H1 (cell line): ENCODE measurements at regions not wholly inside any gene's neighbourhood (a gene's known extent, or its start where the extent isn't known, plus 50 kb on each side); places are given as distances from the start of the nearest gene placed in this dataset.

Experiments used
- CTCF ChIA-PET: fragments of 300-600 bp; sonication (Branson Sonifier 250); formaldehyde crosslinking; loops from one replicate; lab custom pipeline; 2021; ENCODE audit not compliant: partially characterized antibody; lab: Charles Lee
- POLR2A ChIA-PET: fragments of 300-600 bp; sonication (Branson Sonifier 250); formaldehyde crosslinking; loops from one replicate; lab custom pipeline; 2021; ENCODE audit warnings: inconsistent platforms; ENCODE audit not compliant: partially characterized antibody; lab: Charles Lee
- DNase-seq, 2 experiments: peaks; one replicate each; pipeline versions ENCODE4 v3.0.0 to v3.0.0-alpha.2; 2010 to 2022; ENCODE audit warnings: low spot score in 2 of 2, low read depth in 1 of 2, mixed read lengths in 1 of 2
- FAIRE-seq: peaks from 2 replicates; lab custom pipeline; 2011; peaks lifted over from hg19 to GRCh38; lab: Jason Lieb, UNC
- H2AFZ ChIP-seq: 2 replicates; pipeline ENCODE4 v1.8.1; 2012; ENCODE audit warnings: low read length, inconsistent platforms
- H2AK5ac ChIP-seq: 2 replicates; pipeline ENCODE4 v1.6.1; 2013; ENCODE audit warnings: low read depth, low read length
- H2BK120ac ChIP-seq: replicated peaks from 2 replicates; pipeline ENCODE3; 2013; ENCODE audit warnings: low read depth, low read length, inconsistent platforms
- H2BK12ac ChIP-seq: 2 replicates; pipeline ENCODE4 v1.6.1; 2013; ENCODE audit warnings: low read depth, low read length
- H2BK15ac ChIP-seq: 2 replicates; pipeline ENCODE4 v1.6.1; 2013; ENCODE audit warnings: low read length
- H2BK20ac ChIP-seq: 2 replicates; pipeline ENCODE4 v1.6.1; 2013; ENCODE audit warnings: low read length
- H2BK5ac ChIP-seq: 2 replicates; pipeline ENCODE4 v1.6.1; 2013; ENCODE audit warnings: low read depth, low read length
- H3K14ac ChIP-seq: 2 replicates; pipeline ENCODE4 v1.6.1; 2013; ENCODE audit warnings: inconsistent platforms; ENCODE audit not compliant: insufficient read length
- H3K18ac ChIP-seq: 2 replicates; pipeline ENCODE4 v1.6.1; 2013; ENCODE audit warnings: low read length; ENCODE audit errors: extremely low read depth
- H3K23ac ChIP-seq: 2 replicates; pipeline ENCODE4 v1.6.1; 2013; ENCODE audit warnings: inconsistent platforms; ENCODE audit not compliant: insufficient read length
- H3K23me2 ChIP-seq: 2 replicates; pipeline ENCODE4 v1.6.1; 2013; ENCODE audit warnings: low read depth, low read length
- H3K27ac ChIP-seq: 2 replicates; pipeline ENCODE4 v1.6.1; 2011; ENCODE audit warnings: low read depth, low read length, inconsistent platforms
- H3K27me3 ChIP-seq, 4 experiments: replicated peaks in 1 of 4; 1 replicate in 1 of 4; 2 replicates in 3 of 4; pipeline versions ENCODE4 v1.6.1 to v1.8.1; 2011 to 2013; ENCODE audit warnings: low read length in 3 of 4, mild to moderate bottlenecking in 3 of 4, inconsistent platforms in 2 of 4, mixed read lengths in 2 of 4, moderate library complexity in 1 of 4; ENCODE audit not compliant: control insufficient read depth in 3 of 4, insufficient read depth in 3 of 4; ENCODE audit errors: extremely low read depth in 1 of 4
- H3K36me3 ChIP-seq, 4 experiments: 2 replicates each; pipeline versions ENCODE4 v1.6.1 to v1.8.1; 2011 to 2013; ENCODE audit warnings: mild to moderate bottlenecking in 4 of 4, low read length in 3 of 4, moderate library complexity in 2 of 4, control low read depth in 1 of 4, inconsistent platforms in 1 of 4; ENCODE audit not compliant: insufficient read depth in 4 of 4, control insufficient read depth in 2 of 4
- H3K4ac ChIP-seq: replicated peaks from 2 replicates; pipeline ENCODE3; 2013; ENCODE audit warnings: low read length, low read depth, mixed read lengths, inconsistent platforms; ENCODE audit not compliant: insufficient read length
- H3K4me1 ChIP-seq, 4 experiments: replicated peaks in 1 of 4; 1 replicate in 1 of 4; 2 replicates in 3 of 4; pipeline versions ENCODE4 v1.6.1 to v1.8.1; 2011 to 2013; ENCODE audit warnings: low read length in 3 of 4, inconsistent platforms in 2 of 4, mixed read lengths in 1 of 4; ENCODE audit not compliant: insufficient read depth in 4 of 4, control insufficient read depth in 3 of 4
- H3K4me2 ChIP-seq, 2 experiments: 2 replicates each; pipeline versions ENCODE4 v1.6.1 to v1.8.1; 2011 to 2013; ENCODE audit warnings: low read depth in 2 of 2, low read length in 2 of 2, control low read depth in 1 of 2, inconsistent platforms in 1 of 2, mild to moderate bottlenecking in 1 of 2; ENCODE audit not compliant: insufficient read depth in 1 of 2
- H3K4me3 ChIP-seq, 4 experiments: fragments of 200-600, 300-600 bp in 1 of 4; sonication (generic), shearing (Covaris generic), sonication (Bioruptor Twin) in 1 of 4; 2 replicates each; pipeline versions ENCODE4 v1.5.1 to v1.8.1; 2011 to 2016; ENCODE audit warnings: low read length in 4 of 4, low read depth in 3 of 4, control low read depth in 2 of 4, inconsistent platforms in 2 of 4, mild to moderate bottlenecking in 2 of 4, mixed read lengths in 1 of 4, moderate library complexity in 1 of 4; ENCODE audit not compliant: insufficient read depth in 2 of 4; ENCODE audit errors: extremely low read depth in 1 of 4
- H3K56ac ChIP-seq: replicated peaks from 2 replicates; pipeline ENCODE3; 2013; ENCODE audit warnings: low read depth, mild to moderate bottlenecking, mixed read lengths, low read length, inconsistent platforms; ENCODE audit not compliant: insufficient read length
- H3K79me1 ChIP-seq: 2 replicates; pipeline ENCODE4 v1.6.1; 2013; ENCODE audit warnings: low read depth, low read length, control low read depth
- H3K79me2 ChIP-seq, 2 experiments: 2 replicates each; pipeline versions ENCODE4 v1.6.1 to v1.8.1; 2012 to 2013; ENCODE audit warnings: low read length in 2 of 2, mild to moderate bottlenecking in 2 of 2, inconsistent platforms in 1 of 2; ENCODE audit not compliant: insufficient read depth in 2 of 2, control insufficient read depth in 1 of 2
- H3K9ac ChIP-seq, 4 experiments: replicated peaks in 1 of 4; 1 replicate in 1 of 4; 2 replicates in 3 of 4; pipeline versions ENCODE4 v1.6.1 to v1.8.1; 2011 to 2013; ENCODE audit warnings: low read depth in 3 of 4, low read length in 3 of 4, control low read depth in 2 of 4, mild to moderate bottlenecking in 2 of 4, moderate library complexity in 2 of 4, inconsistent platforms in 1 of 4; ENCODE audit errors: extremely low read depth in 1 of 4
- H3K9me3 ChIP-seq, 2 experiments: 2 replicates each; pipeline versions ENCODE4 v1.6.1 to v1.8.1; 2012 to 2013; ENCODE audit warnings: mild to moderate bottlenecking in 2 of 2, moderate library complexity in 2 of 2, control low read depth in 1 of 2, inconsistent platforms in 1 of 2, low read depth in 1 of 2, low read length in 1 of 2, mixed read lengths in 1 of 2; ENCODE audit not compliant: insufficient read depth in 2 of 2
- H4K20me1 ChIP-seq, 2 experiments: replicated peaks in 1 of 2; 2 replicates each; pipeline versions ENCODE3 to v1.8.1; 2011 to 2013; ENCODE audit warnings: inconsistent platforms in 2 of 2, low read length in 2 of 2, mild to moderate bottlenecking in 1 of 2; ENCODE audit not compliant: insufficient read depth in 2 of 2, control insufficient read depth in 1 of 2
- H4K5ac ChIP-seq: 2 replicates; pipeline ENCODE4 v1.6.1; 2013; ENCODE audit warnings: low read length, low read depth, mixed read lengths, inconsistent platforms; ENCODE audit not compliant: insufficient read length
- H4K8ac ChIP-seq: 2 replicates; pipeline ENCODE4 v1.8.0; 2013; ENCODE audit warnings: mild to moderate bottlenecking, moderate library complexity, low read length, inconsistent platforms; ENCODE audit not compliant: insufficient read depth; ENCODE audit errors: extremely low read depth
- H4K91ac ChIP-seq: replicated peaks from 2 replicates; pipeline ENCODE3; 2013; ENCODE audit warnings: low read length, mixed read lengths, inconsistent platforms; ENCODE audit not compliant: insufficient read length
- MAFK ChIP-seq: IDR thresholded peaks from 2 replicates; pipeline ENCODE4 v1.6.1; 2012; ENCODE audit warnings: low read depth, mild to moderate bottlenecking, improper control_type of control experiment, low read length
- NRF1 ChIP-seq: IDR thresholded peaks from 2 replicates; pipeline ENCODE4 v1.6.1; 2011; ENCODE audit warnings: mild to moderate bottlenecking, low read depth, low read length, improper control_type of control experiment
- RAD21 ChIP-seq, 2 experiments: IDR thresholded peaks in 1 of 2; conservative IDR thresholded peaks in 1 of 2; 2 replicates each; pipeline ENCODE4 v1.6.1; 2011; ENCODE audit warnings: low read depth in 2 of 2, low read length in 2 of 2, improper control_type of control experiment in 1 of 2, inconsistent platforms in 1 of 2, mild to moderate bottlenecking in 1 of 2, moderate library complexity in 1 of 2
- TEAD4 ChIP-seq: IDR thresholded peaks from 2 replicates; pipeline ENCODE4 v1.6.1; 2012; ENCODE audit warnings: low read depth, low read length, inconsistent platforms, mixed read lengths
- WGBS, 2 experiments: shearing (Covaris generic) in 1 of 2; methylation state at CpG; one replicate each; pipeline versions ENCODE4 v1.1.6 to v1.1.7; 2013 to 2015; ENCODE audit warnings: low lambda C conversion rate in 2 of 2, mixed read lengths in 2 of 2, inconsistent platforms in 1 of 2, low coverage in 1 of 2, missing lambda C conversion rate in 1 of 2; ENCODE audit not compliant: insufficient replicate concordance in 2 of 2, insufficient coverage in 1 of 2, insufficient read length in 1 of 2; ENCODE audit errors: extremely low coverage in 1 of 2, missing lambda C conversion rate in 1 of 2; 5-methylcytosine and 5-hydroxymethylcytosine counted together

- TF ChIP-seq NRF1, result no peak
- 0 out of 4 replicates have a peak, but pooled peaks of 1 of the 2 experiments have one; percentile 6 for TF ChIP-seq RAD21 (IDR thresholded peaks at IDR 0.05 in 1 of 2, conservative IDR thresholded peaks at IDR 0.05 in 1 of 2; ENCODE audit: low read depth in 2 of 2, low read length in 2 of 2)
- TF ChIP-seq TEAD4, result no peak
- TF ChIP-seq MAFK, result no peak
- Histone ChIP-seq H3K9me3 (no peaks in the 10 kb centered on the region), H4K8ac (no peak overlapping the region), H3K23ac (no peak overlapping the region), H2BK5ac (no peak overlapping the region), H3K4me1 (peaks cover 0 to 4% (median 2%) of the 10 kb centered on the region in 4 experiments; a peak in 1 of 7 replicates), H2AFZ (peak overlapping the region; percentile 9; the same call in 1 of the 2 replicates), H3K23me2 (no peaks in the 10 kb centered on the region), H3K4ac (no peak overlapping the region), H3K27me3 (no peaks in the 10 kb centered on the region), H2BK20ac (no peak overlapping the region), H3K79me1 (no peaks in the 10 kb centered on the region), H2AK5ac (no peak overlapping the region), H3K27ac (no peak overlapping the region), H3K4me2 (no peak overlapping the region), H3K36me3 (no peaks in the 10 kb centered on the region), H3K79me2 (no peaks in the 10 kb centered on the region), H2BK120ac (no peak overlapping the region), H3K9ac (no peak overlapping the region), H2BK15ac (no peak overlapping the region), H2BK12ac (no peak overlapping the region), H3K18ac (no peak overlapping the region), H3K56ac (no peak overlapping the region), H4K5ac (no peak overlapping the region), H3K4me3 (no peak overlapping the region), H4K20me1 (no peaks in the 10 kb centered on the region), H3K14ac (no peak overlapping the region), H4K91ac (no peak overlapping the region)
- 88% methylated on average over 5 of the region's 5 CpGs; no CpG with 5 or more reads in 1 of the 2 experiments for WGBS, 2 experiments
- FAIRE-seq (no peak), DNase-seq (no peak)
- ChIA-PET CTCF (interaction anchor here (1.1 kb wide), 1 partner anchor 153 kb away, joined by 3 read pairs; no protein-coding TSS in a partner anchor), POLR2A (no interaction called here)
These were observed 62.5 kb upstream of the PRICKLE1 start for GRCh38 chr12:42652048-42652447.
